ENCODE measurements at regions not wholly inside any gene's neighbourhood (a gene's known extent, or its start where the extent isn't known, plus 50 kb on each side); places are given as distances from the start of the nearest gene placed in this dataset.

DNA sequence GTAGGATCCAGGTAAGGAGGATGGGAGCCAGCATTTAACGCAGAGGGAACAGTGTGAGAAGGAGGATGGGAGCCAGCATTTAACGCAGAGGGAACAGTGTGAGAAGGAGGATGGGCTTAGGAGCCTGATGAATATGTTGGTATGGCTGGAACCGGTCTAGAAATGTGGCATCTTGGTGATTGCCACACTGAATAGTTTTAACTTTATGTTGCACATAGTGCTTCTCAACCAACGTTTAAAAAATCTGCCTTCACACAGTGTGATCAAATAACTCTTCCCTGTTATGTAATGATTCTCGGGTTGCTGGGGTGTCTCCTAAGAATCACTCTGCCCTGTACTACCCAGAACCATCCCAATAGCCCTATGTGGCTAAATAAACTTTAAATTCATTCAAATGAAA is 146.9 kb upstream of the DUSP10 start:
- H3K4me2 ChIP-seq (ENCODE audit: unreplicated experiment): no peak overlapping the region
- no peak for TF ChIP-seq EZH2phosphoT487 (IDR thresholded peaks at IDR 0.05; ENCODE audit: insufficient read depth, low read depth)
- TF ChIP-seq EZH2 (IDR thresholded peaks at IDR 0.05; ENCODE audit: insufficient read depth, poor library complexity, severe bottlenecking): no peak
- peaks cover 28% of the 10 kb centered on the region; the same call in 1 of the 2 replicates for H3F3A ChIP-seq (ENCODE audit: insufficient read depth)
- H3K4me3 ChIP-seq: no peak overlapping the region
- no peak overlapping the region for H3K27ac ChIP-seq
- in situ Hi-C loops (cut with MboI): no loop called here
- H2AFZ ChIP-seq: no peak overlapping the region
- H3K4me1 ChIP-seq (ENCODE audit: insufficient read depth): peaks cover 38% of the 10 kb centered on the region
- no peak for DNase-seq
- no peak overlapping the region for H3K9ac ChIP-seq
- no peaks in the 10 kb centered on the region for H3K27me3 ChIP-seq (replicated peaks; ENCODE audit: insufficient read depth)
- WGBS, 2 experiments (ENCODE audit: low coverage in 1 of 2, low lambda C conversion rate in 2 of 2, missing lambda C conversion rate in 2 of 2): 90 to 92% methylated on average over 5 of the region's 5 CpGs
- no peaks in the 10 kb centered on the region for H3K79me2 ChIP-seq (ENCODE audit: insufficient read depth)
- no peaks in the 10 kb centered on the region for H4K20me1 ChIP-seq (ENCODE audit: insufficient read depth)
- no peaks in the 10 kb centered on the region for H3K36me3 ChIP-seq (ENCODE audit: low read depth)
- H3K9me3 ChIP-seq (ENCODE audit: low read depth): no peaks in the 10 kb centered on the region
- H3K9me2 ChIP-seq (ENCODE audit: insufficient read depth): no peaks in the 10 kb centered on the region

DNA sequence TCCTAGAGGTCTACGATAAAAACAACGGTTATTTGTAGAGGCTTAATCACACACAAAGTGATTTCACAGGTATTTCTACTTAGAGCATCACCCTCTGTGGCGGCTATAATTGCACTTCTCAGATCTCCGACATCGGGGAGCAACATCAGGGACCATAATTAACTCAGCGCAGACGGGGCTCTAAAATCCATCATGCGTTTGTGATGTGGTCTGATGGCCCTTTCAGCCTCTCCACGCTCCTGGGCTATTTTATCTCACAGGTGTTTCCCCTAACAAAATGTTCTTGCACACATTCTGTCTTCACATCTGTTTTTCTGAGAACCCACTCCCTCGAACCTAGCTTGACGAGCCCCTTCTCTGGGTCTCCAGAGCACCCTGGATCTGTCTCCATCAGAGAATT is 146.3 kb upstream of the DUSP10 start:
- no peaks in the 10 kb centered on the region for H3K27me3 ChIP-seq (replicated peaks; ENCODE audit: insufficient read depth)
- in situ Hi-C loops (cut with MboI): no loop called here
- H3K4me1 ChIP-seq (ENCODE audit: insufficient read depth): peaks cover 38% of the 10 kb centered on the region
- no peaks in the 10 kb centered on the region for H4K20me1 ChIP-seq (ENCODE audit: insufficient read depth)
- no peaks in the 10 kb centered on the region for H3K79me2 ChIP-seq (ENCODE audit: insufficient read depth)
- no peak overlapping the region for H3K27ac ChIP-seq
- WGBS, 2 experiments (ENCODE audit: low coverage in 1 of 2, low lambda C conversion rate in 2 of 2, missing lambda C conversion rate in 2 of 2): 90 to 91% methylated on average over 11 of the region's 11 CpGs
- H3K4me3 ChIP-seq: no peak overlapping the region
- H3K9ac ChIP-seq: no peak overlapping the region
- no peak overlapping the region for H2AFZ ChIP-seq
- H3K9me2 ChIP-seq (ENCODE audit: insufficient read depth): no peaks in the 10 kb centered on the region
- H3F3A ChIP-seq (ENCODE audit: insufficient read depth): peaks cover 28% of the 10 kb centered on the region; the same call in 1 of the 2 replicates
- no peak for DNase-seq
- no peak for TF ChIP-seq EZH2 (IDR thresholded peaks at IDR 0.05; ENCODE audit: insufficient read depth, poor library complexity, severe bottlenecking)
- no peaks in the 10 kb centered on the region for H3K36me3 ChIP-seq (ENCODE audit: low read depth)
- no peaks in the 10 kb centered on the region for H3K9me3 ChIP-seq (ENCODE audit: low read depth)
- H3K4me2 ChIP-seq (ENCODE audit: unreplicated experiment): no peak overlapping the region

DNA sequence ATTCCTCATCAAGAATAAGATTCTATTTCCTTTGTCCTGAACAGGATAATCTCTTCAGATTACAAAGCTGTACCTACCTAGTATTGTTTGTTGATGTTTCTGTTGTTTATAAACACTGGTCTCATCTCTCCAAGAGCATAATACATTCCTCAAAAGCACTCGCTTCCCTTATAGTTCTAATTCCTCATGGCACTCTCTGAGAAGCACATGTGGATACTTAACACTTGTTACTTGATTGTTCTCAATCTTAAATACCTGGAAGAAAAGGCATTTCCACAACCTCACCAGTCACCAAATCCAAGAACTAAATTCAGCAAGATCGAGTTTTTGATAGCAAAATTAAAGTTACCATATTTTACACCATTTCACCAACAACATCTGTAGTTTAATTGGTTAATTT is 145.9 kb upstream of the DUSP10 start:
- H3K27ac ChIP-seq: peak overlapping the region; percentile 72; the same call in 1 of the 2 replicates
- in situ Hi-C loops (cut with MboI): no loop called here

DNA sequence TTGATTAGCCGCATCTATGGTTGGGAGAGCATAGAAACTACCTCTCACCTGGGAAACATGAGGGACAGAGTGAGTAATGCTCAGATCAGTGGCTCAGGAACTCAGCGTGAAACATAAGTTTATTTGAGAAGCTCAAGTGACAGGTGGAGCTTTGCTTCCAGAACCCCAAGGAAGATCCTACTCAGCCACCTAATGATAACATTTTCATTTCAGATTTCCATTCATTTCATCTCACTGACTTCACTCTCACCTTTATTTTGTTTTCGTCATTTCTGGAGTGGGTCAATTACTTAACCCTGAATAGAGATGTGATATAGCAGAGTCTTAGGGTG is 145.5 kb upstream of the DUSP10 start:
- H3K4me2 ChIP-seq (ENCODE audit: unreplicated experiment): no peak overlapping the region
- no peaks in the 10 kb centered on the region for H3K79me2 ChIP-seq (ENCODE audit: insufficient read depth)
- no peak for TF ChIP-seq EZH2phosphoT487 (IDR thresholded peaks at IDR 0.05; ENCODE audit: insufficient read depth, low read depth)
- H3K36me3 ChIP-seq (ENCODE audit: low read depth): no peaks in the 10 kb centered on the region
- no peaks in the 10 kb centered on the region for H3K9me3 ChIP-seq (ENCODE audit: low read depth)
- no peaks in the 10 kb centered on the region for H3K9me2 ChIP-seq (ENCODE audit: insufficient read depth)
- H3F3A ChIP-seq (ENCODE audit: insufficient read depth): peaks cover 28% of the 10 kb centered on the region; the same call in 1 of the 2 replicates
- no peak overlapping the region for H3K4me3 ChIP-seq
- 48 to 53% methylated on average over 3 of the region's 3 CpGs for WGBS, 2 experiments (ENCODE audit: low coverage in 1 of 2, low lambda C conversion rate in 2 of 2, missing lambda C conversion rate in 2 of 2)
- peak overlapping the region; percentile 72 for H3K27ac ChIP-seq
- no peaks in the 10 kb centered on the region for H3K27me3 ChIP-seq (replicated peaks; ENCODE audit: insufficient read depth)
- peaks cover 33% of the 10 kb centered on the region for H3K4me1 ChIP-seq (ENCODE audit: insufficient read depth)
- no peaks in the 10 kb centered on the region for H4K20me1 ChIP-seq (ENCODE audit: insufficient read depth)
- H2AFZ ChIP-seq: no peak overlapping the region; the same call in 1 of the 2 replicates
- in situ Hi-C loops (cut with MboI): no loop called here
- H3K9ac ChIP-seq: no peak overlapping the region
- no peak for DNase-seq

More for the DNA sequence above, 145.9 kb upstream of the DUSP10 start:
- Histone ChIP-seq H3F3A (ENCODE audit: insufficient read depth) (peaks cover 28% of the 10 kb centered on the region; the same call in 1 of the 2 replicates), H2AFZ (no peak overlapping the region), H3K79me2 (ENCODE audit: insufficient read depth) (no peaks in the 10 kb centered on the region), H4K20me1 (ENCODE audit: insufficient read depth) (no peaks in the 10 kb centered on the region), H3K4me1 (ENCODE audit: insufficient read depth) (peaks cover 37% of the 10 kb centered on the region), H3K4me2 (ENCODE audit: unreplicated experiment) (no peak overlapping the region), H3K9me3 (ENCODE audit: low read depth) (no peaks in the 10 kb centered on the region), H3K9ac (no peak overlapping the region), H3K4me3 (no peak overlapping the region), H3K27me3 (replicated peaks; ENCODE audit: insufficient read depth) (no peaks in the 10 kb centered on the region), H3K9me2 (ENCODE audit: insufficient read depth) (no peaks in the 10 kb centered on the region), H3K36me3 (ENCODE audit: low read depth) (no peaks in the 10 kb centered on the region)
- WGBS, 2 experiments (ENCODE audit: low coverage in 1 of 2, low lambda C conversion rate in 2 of 2, missing lambda C conversion rate in 2 of 2): 99 to 100% methylated on average over 2 of the region's 2 CpGs
- TF ChIP-seq EZH2phosphoT487 (IDR thresholded peaks at IDR 0.05; ENCODE audit: insufficient read depth, low read depth): no peak
- TF ChIP-seq EZH2 (IDR thresholded peaks at IDR 0.05; ENCODE audit: insufficient read depth, poor library complexity, severe bottlenecking): no peak
- DNase-seq: no peak

Measured in GM23248 (cell line).